ENCODE measurements at regions not wholly inside any gene's neighbourhood (a gene's known extent, or its start where the extent isn't known, plus 50 kb on each side); places are given as distances from the start of the nearest gene placed in this dataset.
"Not testable (repeated sequence)": the region's sequence is repeated elsewhere in the genome, so short reads cannot be mapped to it uniquely, and the experiment has no call there.

DNA sequence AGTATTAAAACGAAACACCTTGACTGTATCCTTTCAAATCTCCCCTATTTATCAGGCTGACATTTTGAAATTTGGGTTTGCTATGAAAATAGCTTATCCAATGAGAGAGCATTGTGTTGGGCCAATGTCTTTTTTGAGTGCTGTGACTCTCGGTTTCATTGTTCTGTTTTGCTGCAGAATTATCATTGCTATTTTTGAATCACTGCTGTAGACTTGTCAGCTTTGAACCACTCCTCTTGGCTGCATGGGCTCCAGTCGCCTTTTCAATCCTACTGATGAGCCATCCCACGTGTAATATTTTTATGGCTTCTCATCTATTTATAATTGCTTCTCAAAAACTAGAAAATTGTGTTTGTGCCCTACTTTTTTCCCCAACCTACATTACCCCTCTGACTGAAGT, 322.8 kb downstream of the LNPK start:
- no peak for DNase-seq

DNA sequence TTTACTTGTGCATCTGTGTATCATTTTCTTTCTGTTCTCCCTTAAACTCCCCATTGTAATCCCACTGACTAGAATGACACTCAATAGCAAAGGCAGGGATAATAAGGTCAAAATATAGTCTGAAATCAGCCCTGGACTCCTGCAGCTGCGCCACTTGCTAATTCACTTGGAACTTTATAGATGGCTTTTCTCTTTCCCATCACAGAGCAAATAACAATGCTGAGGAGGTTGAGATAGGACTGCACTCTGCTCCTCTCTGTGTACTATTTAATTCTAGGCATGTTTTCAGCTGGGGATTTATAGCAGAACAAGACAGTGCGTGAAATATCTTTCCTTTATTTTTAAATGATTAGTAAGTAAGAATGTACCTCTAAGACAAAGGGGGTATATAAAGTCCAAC, 324.2 kb downstream of the LNPK start:
- no peak for DNase-seq

DNA sequence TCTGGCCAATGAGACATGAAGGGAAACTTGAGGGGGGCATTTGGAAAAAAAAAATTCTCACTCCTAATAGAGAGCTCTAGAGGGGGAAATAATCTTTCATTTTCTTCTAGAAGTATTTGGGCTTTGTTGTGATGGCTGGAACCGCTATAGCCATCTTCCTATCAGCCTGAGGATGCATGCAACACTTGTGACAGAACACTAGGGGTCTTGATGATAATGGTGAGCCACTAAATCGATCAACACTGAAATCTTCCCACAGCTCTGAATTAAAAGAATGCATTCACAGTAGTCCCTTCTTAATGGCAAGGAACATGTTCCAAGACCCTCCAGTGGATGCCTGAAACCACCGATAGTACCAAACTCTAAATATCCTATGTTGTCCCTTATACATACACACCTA, 325.3 kb downstream of the LNPK start:
- DNase-seq: no peak

DNA sequence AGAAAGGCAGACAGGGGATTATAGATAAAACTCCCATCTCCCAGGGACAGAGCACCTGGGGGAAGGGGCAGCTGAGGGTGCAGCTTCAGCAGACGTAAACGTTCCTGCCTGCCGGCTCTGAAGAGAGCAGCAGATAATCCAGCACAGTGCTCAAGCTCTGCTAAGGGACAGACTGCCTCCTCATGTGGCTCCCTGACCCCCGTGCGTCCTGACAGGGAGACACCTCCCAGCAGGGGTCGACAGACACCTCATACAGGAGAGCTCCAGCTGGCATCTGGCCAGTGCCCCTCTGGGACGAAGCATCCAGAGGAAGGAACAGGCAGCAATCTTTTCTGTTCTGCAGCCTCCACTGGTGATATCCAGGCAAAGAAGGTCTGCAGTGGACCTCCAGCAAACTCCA, 333.3 kb downstream of the LNPK start:
- not testable (repeated sequence) for DNase-seq

DNA sequence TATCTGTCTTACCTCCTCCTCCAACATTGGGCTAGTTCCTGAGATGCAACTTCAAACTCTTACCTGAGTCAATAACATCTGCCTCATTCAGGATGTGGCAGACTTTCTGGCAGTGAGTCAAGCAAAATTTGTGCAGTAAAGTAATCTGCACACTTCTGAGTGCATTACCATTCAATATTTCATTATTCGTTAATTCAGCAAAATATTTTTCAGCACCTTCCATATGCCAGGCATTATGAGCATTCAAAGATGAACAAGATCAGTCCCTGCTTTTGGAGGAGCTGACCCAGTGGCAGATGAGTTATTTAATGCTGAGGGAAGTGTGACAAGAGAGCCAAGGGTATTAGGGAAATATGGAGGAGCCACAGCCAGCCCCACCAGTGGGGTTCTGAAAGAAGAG, 339.7 kb downstream of the LNPK start:
- DNase-seq: no peak

DNA sequence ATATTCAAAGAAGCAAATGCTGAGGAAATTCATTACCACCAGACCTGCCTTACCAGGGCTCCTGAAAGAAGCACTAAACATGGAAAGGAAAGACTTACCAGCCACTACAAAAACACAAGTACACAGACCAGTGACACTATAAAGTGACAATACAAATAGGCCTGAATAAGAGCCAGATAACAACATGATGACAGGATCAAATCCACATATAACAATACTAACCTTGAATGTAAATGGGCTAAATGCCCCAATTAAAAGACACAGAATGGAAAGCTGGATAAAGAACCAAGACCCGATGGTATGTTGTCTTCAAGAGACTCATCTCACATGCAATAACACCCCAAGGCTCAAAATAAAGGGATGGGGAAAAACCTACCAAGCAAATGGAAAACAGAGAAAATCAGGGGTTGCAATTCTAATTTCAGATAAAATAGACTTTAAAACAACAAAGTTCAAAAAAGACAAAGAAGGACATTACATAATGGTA, 353.4 kb downstream of the LNPK start:
- no peak for DNase-seq

DNA sequence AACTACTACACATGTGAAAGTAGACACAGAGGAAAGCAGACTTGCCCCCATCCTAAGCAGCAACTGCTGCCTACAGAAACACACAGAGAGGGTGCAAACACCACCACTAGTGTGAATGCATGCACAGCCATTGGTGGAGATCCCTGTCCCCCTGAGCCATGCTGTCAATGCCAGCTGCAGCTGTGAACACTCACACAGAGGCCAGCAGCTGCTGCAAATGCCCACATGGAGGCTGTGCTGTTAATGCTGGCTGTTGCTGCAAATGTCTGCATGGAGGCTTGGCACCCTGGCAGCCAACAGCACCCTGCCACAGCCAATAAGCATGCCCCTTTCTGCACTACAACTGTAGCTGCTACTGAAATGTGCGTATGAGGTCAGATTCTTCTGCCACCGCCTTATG, 355.0 kb downstream of the LNPK start:
- no peak for DNase-seq

DNA sequence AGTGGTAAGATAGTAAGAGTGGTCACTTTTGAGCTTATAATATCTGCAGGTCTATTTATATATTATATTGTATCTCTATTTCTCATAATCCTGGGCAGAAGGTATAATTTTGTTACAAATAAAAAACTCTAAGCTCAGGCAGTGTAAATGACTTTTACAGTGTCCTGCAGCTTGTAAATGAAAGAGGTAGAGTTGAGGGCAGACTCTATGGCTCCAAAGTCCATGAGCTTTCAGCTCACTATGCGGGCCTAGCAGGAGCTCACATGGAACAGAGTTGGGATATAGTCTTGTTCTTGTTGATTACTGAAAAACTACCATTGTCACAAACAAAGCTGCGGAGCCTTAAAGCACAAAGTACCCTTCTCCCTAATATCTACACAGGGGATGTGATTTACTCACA, 361.4 kb downstream of the LNPK start:
- DNase-seq: no peak

DNA sequence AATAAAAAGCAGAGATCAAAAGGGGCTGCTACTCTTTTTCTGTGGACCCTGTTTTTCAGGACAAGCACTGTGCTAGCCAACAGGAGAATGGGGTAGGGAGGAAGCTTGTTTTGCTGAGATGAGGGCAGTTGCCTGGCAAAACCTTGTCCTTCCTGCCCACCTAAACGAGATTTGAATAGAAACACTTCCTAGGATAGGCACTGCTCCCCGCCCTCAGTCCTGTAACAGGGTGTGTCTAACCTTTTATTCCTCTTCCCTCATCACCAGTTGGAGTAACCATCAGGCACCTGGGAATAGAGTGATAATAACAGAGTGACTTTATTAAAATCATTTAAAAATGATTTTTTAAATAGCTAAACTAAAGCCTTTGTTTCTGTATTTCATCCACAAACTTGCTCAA, 368.8 kb downstream of the LNPK start:
- DNase-seq: no peak

DNA sequence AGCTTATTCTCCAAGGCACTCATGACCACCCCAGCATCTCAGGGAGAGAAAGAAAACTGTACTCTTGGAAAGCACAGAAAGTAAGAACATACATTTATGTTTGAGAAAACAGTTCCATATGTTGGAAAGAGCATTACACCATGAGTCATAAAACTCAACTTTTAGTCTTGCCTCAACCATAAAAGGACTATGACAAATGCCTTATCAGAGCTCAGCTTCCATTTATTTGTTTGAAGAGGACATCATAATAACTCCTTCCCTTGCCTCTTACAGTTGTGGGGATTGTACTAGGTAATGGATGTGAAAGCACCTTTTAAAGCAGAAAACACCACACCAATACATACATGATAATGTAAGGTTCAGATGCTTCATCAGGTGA, 370.8 kb downstream of the LNPK start:
- no peak for DNase-seq

DNA sequence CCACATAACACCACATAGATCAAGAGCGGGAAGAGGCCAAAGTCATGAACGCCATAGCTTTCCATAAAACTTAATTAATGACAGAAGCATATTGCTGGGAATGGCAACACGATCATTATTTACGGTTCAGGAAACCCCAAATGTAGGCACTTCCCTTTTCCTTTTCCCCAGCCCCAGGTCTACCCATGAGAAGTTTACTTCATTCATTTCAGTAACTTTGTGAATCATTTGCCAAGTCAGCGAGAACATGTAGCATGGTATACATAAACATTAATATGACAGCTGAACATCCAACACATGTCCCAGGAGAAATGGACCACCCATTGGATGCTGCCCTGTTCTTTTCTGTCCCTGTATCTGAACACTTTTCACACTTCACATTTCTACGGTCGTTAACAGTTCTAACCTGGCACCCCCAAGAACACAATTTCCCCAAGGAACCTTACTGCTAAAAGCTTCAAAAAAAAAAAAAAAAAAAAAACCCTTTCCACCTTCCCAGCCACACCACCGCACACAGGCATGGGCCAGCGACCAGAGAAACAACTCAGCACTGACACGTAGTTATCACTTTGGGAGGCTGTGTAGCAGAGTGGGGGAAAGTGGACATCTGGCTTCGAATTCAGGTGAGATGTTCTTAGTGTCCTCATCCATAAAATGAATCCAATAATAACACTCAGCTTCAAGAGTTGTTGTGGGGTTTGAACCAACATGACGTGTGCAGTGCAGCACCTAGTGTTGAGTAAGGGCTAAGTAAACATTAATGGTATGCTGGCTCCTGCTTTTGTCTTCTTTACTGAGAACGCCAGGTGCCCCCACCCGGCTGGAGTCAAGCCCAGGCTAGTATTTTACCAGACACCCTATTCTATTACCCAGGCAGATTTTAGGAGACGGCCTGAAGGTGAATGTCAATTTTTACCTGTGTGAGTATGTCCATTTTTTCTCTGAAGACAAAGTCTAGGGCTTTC, 371.5 kb downstream of the LNPK start:
- no peak for DNase-seq

DNA sequence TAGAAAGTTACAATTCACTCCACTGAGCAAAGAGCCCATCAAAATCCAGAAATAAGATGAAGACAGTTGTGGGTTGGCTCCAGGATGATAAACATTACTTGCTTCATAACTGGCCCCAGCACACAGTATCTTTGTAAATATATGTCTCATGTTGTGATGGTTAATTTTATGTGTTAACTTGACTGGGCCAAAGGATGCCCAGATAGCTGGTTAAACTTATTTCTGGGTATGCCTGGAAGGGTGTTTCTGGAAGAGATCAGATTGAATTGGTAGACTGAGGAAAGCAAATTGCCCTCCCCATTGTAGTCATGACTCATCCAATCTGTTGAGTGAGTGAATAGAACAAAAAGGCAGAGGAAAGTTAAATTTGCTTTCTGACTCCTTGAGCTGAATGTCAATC, 373.8 kb downstream of the LNPK start:
- DNase-seq: no peak

DNA sequence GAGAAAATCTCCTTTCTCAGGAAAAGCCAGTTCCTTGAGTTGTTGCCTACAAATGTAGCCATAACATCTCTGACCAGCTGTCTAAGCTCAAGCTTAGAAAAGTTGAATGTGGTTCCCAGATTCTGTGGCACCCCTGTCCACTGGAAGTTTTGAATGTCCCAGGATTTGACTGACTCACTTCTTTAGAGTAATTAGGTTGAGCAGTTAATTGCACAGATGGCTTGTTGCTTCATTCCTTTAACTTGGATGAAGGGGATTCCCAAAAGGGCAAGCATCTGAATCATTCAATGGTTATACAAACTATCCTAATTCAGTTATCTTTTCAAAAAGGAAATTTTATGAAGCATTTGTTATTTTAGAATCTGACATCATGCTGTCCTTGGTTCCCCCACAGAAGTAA, 374.7 kb downstream of the LNPK start:
- DNase-seq: no peak

DNA sequence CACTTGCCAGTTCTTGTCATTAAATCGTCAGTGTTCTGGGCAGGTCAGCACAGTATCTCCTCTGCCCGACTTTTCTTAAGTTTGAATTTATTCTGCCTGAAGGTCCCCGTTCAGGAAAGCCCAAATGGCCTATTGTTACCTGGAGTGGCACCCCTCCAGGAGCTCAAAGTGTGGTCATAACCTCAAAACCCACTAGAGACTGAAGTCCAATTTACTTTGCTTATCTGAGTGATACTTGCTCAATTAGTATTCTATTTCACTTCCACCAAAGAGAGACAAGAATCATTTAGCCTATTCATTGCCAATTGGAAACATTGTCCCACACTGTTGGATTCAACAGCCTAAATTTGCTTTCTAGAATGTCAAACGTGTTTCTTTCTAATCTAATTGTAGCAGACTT, 375.3 kb downstream of the LNPK start:
- no peak for DNase-seq

DNA sequence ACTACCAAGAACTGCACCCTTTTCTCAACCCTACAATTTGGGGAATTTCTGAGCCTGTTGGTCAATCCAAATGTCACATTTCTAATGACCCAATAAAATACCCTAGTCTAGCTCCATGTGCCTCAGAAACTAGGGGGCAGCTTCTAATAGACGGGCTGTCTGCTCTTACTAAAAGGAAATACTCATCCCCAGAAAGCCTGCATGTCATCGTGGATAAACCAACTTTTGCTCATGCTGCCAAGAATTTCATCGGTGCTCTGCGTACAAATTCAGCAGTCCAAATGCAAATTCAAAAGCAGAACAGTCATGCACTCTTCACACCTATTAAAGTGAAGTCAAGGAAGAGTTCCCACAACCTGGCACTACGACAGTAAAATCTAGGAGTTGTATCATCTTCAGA, 377.3 kb downstream of the LNPK start:
- no peak for DNase-seq

DNA sequence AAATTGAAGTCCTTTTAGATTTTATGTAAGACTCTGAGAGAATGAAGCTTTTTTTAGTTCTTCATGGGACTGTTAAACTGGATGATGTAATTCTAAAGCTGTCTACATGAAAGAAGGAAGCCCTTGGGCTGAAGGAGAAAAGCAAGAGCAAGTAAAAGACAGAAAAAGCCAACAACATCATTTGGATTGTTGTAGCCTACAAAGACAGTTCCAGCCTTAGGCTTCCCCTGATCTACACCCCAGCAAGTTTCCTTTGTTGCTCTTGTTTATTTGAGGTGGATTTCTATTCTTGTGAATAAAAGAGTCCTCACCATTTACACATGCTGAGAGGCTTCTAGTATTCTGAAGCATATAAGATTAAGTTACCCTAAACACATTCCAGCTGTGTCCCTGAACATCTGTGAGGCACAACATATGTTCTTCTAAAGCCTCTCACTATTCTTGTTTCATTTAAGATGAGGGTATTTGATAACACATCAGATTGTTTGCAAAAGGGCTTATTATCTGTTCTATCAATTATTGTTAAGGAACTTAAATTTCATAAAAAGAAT, 377.8 kb downstream of the LNPK start:
- no peak for DNase-seq

DNA sequence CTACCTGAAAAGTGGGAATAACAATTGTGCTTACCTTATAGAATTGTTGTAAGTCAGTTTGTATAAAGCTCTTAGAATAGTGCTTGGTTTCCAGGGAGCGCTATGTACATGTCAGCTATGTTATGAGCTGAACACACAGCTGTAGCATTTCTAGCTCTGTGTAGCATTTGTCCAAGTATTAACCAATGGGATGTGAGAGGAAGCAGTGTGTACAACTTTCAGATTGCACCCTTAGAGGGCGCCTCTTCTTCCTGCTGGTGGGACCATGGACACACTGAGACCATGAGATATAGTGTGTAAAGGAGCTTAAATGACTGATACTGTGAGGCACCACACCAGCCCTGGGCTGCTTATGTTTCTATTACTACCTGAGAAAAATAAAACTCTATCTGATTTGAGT, 380.2 kb downstream of the LNPK start:
- DNase-seq: no peak

DNA sequence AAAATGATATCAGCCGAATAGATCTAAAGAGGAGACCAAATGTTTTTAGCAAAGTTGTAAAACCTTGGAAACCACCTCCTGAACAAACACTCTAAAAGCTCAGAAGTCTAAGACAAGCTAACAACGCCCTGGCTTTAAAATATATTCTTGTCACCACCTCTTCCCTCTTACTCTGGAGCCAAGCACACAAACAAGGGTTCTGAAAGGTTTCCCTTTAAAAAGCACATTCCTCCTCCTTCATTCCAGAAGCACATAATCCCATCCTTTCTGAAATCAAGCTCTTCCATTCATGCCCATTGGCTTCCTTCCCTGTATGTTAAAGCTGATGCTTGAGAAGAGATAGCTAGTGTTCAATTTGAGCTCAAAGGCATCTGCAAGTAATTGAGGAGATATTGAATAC, 382.0 kb downstream of the LNPK start:
- DNase-seq: no peak

DNA sequence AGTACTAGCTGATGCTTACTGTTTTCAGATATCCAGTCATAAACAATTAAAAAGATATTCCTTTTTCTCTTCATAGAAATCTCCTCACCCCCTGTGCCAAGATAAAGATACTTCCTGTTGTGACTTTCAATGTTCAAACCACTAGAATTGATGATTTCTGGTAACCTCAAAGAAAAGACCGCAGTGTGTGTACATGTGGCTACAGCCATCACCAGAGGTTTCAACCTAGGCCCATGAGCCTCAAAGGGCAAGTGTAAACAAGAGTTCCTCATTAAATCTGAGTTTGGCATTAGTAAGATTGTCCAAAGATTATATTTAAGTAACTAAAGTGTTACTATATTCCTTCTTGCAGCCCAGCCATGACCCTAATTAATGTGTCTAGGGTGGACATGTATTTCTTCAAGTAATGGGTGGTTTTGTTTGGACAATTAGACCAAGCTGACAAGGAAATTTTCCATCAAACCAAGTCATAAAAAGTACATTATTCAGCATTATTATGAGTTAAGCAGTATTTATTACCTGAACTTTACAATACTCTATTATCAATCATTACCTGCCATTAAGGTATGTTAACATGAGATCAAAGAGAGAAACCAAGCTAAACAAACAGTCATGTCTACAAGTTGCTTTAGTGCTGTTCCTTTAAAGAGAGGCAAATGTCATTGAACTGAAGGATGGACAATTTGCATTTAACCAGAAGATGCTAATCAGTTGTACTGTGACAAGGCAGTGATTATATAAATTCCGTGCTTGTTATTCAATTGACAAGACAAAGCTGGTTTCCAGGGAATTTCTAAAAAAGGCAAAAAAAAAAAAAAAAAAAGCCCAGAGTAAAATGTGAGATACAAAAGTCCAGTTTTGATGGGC, 382.7 kb downstream of the LNPK start:
- no peak for DNase-seq

DNA sequence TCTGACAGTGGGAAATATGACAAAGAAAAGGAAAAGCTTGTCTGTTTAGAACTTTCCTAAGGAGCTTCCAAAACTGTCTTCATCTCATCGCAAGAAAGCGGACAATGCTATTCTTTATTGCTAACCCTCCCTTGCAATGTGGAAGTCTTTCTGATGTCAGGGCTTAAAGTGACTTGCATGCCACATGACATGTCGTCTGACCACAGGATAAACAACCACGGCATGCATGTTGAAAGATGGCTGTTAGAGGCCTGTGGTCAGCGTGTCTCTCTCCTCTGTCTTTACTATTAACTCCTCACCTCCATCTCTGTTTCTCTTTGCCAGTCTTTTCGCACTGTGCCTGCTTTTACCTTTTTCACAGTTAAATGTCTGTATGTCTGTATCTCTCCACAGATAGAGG, 389.8 kb downstream of the LNPK start:
- no peak for DNase-seq

DNA sequence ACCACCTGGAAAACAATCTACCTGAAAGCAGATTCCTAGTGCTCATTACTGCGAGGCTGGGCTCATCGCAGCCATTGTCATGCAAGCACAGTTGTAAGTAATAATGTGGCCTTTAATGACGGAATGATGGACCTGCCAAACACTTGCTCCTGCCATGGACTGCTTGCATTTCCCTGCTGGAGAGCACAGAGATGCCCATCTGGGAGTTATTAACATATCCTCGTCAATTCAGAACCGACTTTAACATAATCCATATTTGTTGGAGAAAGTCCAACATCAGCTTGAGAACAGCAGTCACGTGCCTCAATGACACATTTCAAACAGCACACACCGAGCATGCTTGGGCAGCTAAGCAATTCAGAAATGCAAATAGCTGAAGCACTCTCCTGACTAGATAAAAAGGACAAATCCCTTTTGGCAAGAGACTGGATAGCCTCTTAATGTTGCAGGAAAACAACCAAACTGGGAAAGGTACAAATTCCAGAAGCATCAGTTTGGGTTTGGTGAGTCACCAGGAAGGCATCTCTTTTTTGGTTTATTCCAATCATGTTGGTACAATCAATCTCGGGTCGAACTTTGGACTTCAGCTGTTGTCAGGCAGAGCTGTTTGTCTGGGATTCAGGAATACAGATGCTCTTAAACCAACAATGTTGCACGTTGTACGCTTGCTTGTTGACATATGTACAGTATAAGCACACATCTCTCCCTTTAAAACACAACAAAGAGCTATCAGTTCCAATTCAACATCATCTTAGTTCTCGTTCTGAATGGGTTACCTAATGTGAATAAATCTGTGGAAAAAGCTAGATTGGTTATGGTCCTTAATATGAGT, 395.8 kb downstream of the LNPK start:
- no peak for DNase-seq

DNA sequence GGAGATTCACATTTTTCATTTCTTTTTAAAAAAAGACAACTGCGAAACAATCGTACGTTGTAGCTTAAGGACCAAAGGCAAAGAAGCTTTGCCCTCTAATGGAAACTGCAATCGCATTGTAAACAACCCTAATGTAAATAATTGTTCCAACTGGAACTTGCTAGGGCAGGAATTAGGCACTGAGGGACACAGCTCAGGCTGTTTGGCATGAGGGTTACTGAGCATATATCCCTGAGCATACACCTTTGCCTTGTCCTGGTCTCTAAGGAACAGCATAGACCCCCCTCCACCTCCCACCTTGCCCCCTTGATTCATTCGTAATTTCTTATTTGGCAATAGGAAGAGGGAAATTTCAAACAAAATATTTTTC, 396.4 kb downstream of the LNPK start:
- DNase-seq: no peak

DNA sequence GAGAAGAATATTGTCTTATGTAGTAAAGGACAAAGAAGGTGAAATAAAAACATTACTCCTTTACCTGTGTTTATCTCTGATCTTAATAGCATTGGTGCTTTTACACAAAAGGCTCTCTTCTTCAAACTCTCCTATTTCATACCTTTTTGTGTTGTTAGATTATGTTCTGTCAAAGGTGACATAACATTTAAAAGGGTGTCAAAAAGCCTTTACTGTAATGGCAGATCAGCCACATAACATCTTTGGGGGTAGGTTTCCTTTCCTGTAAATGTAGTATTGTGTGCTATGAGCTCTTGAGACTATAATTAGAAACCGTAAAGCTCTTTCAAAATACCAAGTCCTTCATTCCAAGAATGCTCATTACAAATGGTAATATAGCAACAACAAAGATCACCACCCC, 400.1 kb downstream of the LNPK start:
- DNase-seq: no peak

Measured in NCI-H1694 treated with DMSO at 0.1 percent for 48 hours (cell line).